Endothelial cell of umbilical vein (primary cell): ENCODE measurements at regions not wholly inside any gene's neighbourhood (a gene's known extent, or its start where the extent isn't known, plus 50 kb on each side); places are given as distances from the start of the nearest gene placed in this dataset.

ENCODE experiments used
- CTCF ChIP-seq, 2 donors: IDR thresholded peaks; 1 replicate in 1 of 2; 2 replicates in 1 of 2; pipeline ENCODE4 v1.5.1; 2011; ENCODE audit warnings: low read length in 2 of 2, mild to moderate bottlenecking in 2 of 2, moderate library complexity in 2 of 2, control low read depth in 1 of 2, inconsistent platforms in 1 of 2, low read depth in 1 of 2; ENCODE audit not compliant: insufficient read depth in 1 of 2; ENCODE audit errors: extremely low read depth in 1 of 2
- EZH2 ChIP-seq: IDR thresholded peaks from 2 replicates; pipeline ENCODE4 v1.6.1; 2012; ENCODE audit warnings: borderline replicate concordance, low read depth, mild to moderate bottlenecking, moderate library complexity, low read length, inconsistent platforms; ENCODE audit not compliant: severe bottlenecking
- JUN ChIP-seq: IDR thresholded peaks from 2 replicates; pipeline ENCODE4 v1.6.1; 2011; ENCODE audit warnings: borderline replicate concordance, low read depth; ENCODE audit not compliant: insufficient read length, insufficient read depth
- MYC ChIP-seq: IDR thresholded peaks from one replicate; pipeline ENCODE4 v1.6.1; 2011; ENCODE audit warnings: mild to moderate bottlenecking, low read depth, low read length
- POLR2A ChIP-seq: IDR thresholded peaks from 2 replicates; pipeline ENCODE4 v1.6.1; 2012; ENCODE audit warnings: low read depth, mild to moderate bottlenecking, control low read depth, low read length
- POLR2AphosphoS5 ChIP-seq: IDR thresholded peaks from 2 replicates; pipeline ENCODE4 v1.6.1; 2012; ENCODE audit warnings: low read depth, mild to moderate bottlenecking, control low read depth, low read length, moderate library complexity; ENCODE audit not compliant: insufficient read depth
- TF ChIP-seq, protein P1 (sequence below): IDR thresholded peaks from 2 replicates; pipeline ENCODE4 v1.6.1; 2011; ENCODE audit not compliant: insufficient read depth, insufficient read length

DNA sequence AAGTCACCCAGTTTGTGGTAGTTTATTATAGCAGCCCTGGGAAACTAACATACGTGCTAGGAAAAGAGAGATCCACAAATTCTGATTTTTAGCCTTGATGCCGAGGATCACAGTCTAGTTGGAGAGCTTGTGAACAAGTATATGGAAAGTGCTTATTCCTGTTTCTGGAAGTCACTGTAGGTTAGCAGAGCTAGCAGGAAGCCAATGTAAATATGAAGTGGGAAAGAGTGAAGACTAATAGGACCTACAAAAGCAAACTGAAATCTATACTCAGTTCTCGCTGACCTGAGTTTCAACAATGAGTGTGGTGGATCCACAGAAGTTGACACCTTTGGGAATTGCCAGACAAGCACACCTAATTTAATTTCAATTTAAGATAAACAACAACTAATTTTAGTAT is 254.9 kb downstream of the PLK2 start:
- TF ChIP-seq EZH2, result no peak
- TF ChIP-seq CTCF (IDR thresholded peaks at IDR 0.05; ENCODE audit: extremely low read depth in 1 of 2, insufficient read depth in 1 of 2, low read depth in 1 of 2, low read length in 2 of 2), result no peak
- TF ChIP-seq POLR2AphosphoS5, result no peak
- no peak for TF ChIP-seq POLR2A
- no peak for TF ChIP-seq JUN
- TF ChIP-seq, protein P1, sequence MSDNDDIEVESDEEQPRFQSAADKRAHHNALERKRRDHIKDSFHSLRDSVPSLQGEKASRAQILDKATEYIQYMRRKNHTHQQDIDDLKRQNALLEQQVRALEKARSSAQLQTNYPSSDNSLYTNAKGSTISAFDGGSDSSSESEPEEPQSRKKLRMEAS, result no peak
- no peak for TF ChIP-seq MYC
